Epithelial cell of prostate (primary cell): ENCODE measurements at regions not wholly inside any gene's neighbourhood (a gene's known extent, or its start where the extent isn't known, plus 50 kb on each side); places are given as distances from the start of the nearest gene placed in this dataset.
A peak's percentile ranks its signal among the peaks of the same experiment; 100 is the strongest.
"Not testable (repeated sequence)": the region's sequence is repeated elsewhere in the genome, so short reads cannot be mapped to it uniquely, and the experiment has no call there.

Experiments
- DNase-seq: peaks from one replicate; pipeline ENCODE4 v3.0.0-alpha.2; 2011; ENCODE audit warnings: low read depth, low spot score
- H3K27ac ChIP-seq: fragments of 450-650 bp; 2 replicates; pipeline ENCODE4 v1.5.1; 2017; ENCODE audit warnings: mild to moderate bottlenecking

- no peak for DNase-seq
- H3K27ac ChIP-seq, result no peak overlapping the region
Measured at GRCh38 chr7:9029681-9030530, 596.5 kb downstream of the NXPH1 start.

DNA sequence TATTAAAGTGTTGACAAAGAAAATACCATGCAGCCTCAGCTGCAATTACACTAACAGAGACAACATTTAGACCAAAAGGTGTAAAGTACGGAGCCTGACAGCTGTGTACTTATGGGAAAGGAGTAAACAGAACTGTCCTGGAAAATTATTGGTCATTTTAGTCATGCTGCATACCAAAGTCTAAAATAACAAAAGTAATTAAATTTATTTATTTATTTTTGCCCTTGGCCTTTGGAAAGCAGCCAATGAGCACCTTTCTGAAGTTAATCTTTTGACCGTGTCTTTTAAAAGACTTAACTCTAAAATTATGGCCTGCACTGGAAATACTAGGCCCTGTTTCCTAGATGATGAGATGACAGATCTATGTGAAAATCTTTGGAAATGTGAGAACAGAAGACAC lies 597.6 kb downstream of the NXPH1 start:
- no peak for DNase-seq
- no peak overlapping the region for H3K27ac ChIP-seq

DNA sequence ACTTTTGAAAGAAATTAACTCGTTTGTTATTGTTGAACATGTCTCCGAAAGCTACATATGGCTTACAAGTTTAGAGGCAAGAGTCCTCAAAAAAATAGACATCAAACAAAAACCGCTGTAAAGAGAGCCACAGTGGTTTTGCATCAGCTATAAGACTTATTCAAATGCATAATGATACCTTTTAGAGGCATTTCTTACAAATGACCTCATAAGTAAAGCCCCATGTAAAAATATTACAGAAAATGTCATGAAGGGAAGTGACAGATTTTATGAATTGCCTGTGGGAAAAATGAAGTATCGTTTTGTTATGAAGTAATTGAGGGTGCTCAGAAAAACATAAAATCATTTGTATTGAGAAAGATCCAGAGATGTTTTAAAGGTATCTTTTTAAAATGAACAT lies 598.0 kb downstream of the NXPH1 start:
- no peak overlapping the region for H3K27ac ChIP-seq
- DNase-seq, result no peak

GRCh38 chr7:9036080-9036479 lies 602.7 kb downstream of the NXPH1 start:
- DNase-seq, result no peak
- H3K27ac ChIP-seq, result no peak overlapping the region

DNA sequence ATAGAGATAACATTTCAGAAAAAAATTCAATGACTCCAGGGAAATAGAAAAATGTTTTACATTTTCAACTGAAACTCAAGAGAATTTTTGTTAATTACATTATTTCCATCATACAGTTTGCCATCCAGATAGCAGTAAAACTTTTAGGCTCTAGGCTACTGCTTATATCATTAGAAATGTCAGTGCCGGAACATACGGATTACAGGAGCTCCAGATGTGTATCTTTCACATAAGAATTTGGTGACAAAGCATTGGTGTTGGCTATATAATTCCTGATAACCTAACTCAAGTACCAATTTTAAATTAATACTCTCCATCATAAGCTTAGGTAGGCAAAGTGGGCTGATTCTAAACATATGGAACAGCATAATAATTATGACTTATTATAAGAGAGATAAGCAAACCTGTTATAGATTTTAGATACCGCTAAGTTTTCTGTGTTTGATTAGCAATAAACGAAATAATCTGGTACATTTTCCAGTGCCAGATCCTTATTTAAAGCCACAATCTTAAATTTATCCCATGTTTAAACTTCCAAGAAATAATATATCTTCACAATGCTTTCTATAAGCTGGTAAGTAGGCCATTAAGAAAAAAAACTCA lies 637.9 kb downstream of the NXPH1 start:
- DNase-seq, result no peak
- no peak overlapping the region for H3K27ac ChIP-seq

DNA sequence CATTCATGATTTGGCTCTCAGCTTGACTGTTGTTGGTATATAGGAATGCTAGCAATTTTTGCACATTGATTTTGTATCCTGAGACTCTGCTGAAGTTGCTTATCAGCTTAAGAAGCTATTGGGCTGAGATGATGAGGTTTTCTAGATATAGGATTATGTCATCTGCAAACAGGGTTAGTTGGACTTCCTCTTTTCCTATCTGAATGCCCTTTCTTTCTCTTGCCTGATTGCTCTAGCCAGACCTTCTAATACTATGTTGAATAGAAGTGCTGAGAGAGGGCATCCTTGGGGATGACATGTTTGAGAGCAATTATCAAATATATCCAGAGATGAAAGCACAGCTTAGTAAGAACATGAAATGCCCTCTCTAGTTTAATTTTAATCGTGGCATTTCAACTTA lies 642.4 kb downstream of the NXPH1 start:
- DNase-seq, H3K27ac ChIP-seq: not testable (repeated sequence)

GRCh38 chr7:9082203-9082602 lies 648.8 kb downstream of the NXPH1 start:
- no peak overlapping the region for H3K27ac ChIP-seq
- no peak for DNase-seq

GRCh38 chr7:9083837-9084236 lies 650.4 kb downstream of the NXPH1 start:
- DNase-seq, result no peak
- H3K27ac ChIP-seq, result no peak overlapping the region

- DNase-seq, result no peak
- H3K27ac ChIP-seq, result no peak overlapping the region
Measured at GRCh38 chr7:9091282-9091681, 657.9 kb downstream of the NXPH1 start.

DNA sequence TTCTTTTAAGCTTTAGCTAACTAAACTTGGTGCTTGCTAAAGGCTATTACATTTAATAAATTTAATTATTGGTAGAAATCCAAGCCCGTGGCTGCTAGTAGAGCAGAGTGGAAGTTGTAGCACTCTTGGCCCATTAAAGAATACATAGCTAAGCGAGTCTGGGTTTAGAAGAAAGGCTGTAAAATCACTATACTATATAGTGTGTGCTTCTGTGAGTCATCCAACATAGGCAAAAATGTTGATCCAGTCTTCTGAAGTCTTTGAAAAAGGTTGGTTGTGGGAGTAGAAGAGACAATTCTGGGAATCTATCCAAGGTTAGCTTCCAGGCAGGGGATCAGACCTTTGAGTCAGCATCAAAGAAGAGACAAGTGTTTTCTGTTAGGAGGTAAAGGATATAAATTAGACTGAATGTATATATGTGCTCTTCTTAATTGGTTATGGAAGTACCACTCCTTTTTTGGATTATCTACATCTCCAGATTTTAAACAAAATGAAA lies 664.2 kb downstream of the NXPH1 start:
- DNase-seq, result no peak
- no peak overlapping the region for H3K27ac ChIP-seq

DNA sequence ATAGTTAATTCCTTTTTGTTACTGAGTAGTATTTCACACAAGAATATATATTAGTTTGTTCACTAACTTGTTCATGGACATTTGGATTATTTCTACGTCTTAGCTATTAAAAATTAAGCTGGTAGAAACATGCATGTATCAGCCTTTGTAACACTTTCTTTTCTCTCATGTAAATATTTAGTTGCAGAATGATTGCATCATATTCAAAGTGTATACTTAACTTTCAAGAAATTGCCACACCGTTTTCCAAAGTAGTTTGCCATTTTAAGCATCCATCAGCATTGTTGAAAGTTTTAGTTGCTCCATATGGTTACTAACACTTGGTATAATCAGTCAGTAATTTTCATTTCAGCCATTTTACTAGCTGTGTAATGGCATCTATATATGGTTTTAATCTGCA lies 666.9 kb downstream of the NXPH1 start:
- H3K27ac ChIP-seq, result no peak overlapping the region
- DNase-seq, result no peak

GRCh38 chr7:9102846-9103245 lies 669.4 kb downstream of the NXPH1 start:
- no peak overlapping the region for H3K27ac ChIP-seq
- DNase-seq, result no peak

- no peak for DNase-seq
- no peak overlapping the region for H3K27ac ChIP-seq
Measured at GRCh38 chr7:9106747-9107146, 673.3 kb downstream of the NXPH1 start.

- no peak overlapping the region for H3K27ac ChIP-seq
- no peak for DNase-seq
Measured at GRCh38 chr7:9120331-9120730, 686.9 kb downstream of the NXPH1 start.

DNA sequence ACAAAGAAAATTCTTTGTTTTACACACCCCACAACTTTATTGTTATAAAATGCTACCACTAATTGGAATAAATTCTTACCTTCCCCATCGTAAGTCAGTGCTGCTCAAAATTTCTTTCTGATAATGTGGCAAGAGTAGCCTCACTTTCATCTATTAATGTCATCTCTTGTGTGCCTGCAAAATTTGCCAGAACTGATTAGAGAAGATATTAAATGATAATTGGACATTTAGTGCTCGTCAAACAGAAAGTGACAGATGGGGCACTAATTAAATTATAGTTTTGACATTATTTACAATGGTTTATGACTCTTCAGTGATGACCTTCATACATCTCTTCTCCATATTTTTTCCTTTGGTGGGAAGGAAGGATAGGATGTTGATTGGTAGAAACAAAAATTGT lies 690.9 kb downstream of the NXPH1 start:
- H3K27ac ChIP-seq, result no peak overlapping the region
- no peak for DNase-seq

DNA sequence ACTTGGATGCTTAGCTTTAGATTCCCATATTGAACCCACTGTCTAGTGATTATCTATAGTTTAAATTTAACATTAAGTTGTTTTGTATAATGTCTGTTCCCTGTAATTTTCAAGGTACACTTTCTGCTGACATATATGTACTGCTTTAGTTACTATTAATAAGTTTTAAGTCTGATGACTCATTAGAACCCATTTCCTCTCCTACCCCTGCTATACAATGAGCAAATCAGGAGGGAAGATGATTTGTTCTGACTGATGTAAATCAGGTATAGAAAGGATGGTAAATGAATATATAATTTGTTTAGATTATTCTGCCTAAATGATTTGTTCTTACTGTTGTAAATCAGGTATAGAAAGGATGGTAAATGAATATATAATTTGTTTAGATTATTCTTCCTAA lies 691.8 kb downstream of the NXPH1 start:
- no peak for DNase-seq

DNA sequence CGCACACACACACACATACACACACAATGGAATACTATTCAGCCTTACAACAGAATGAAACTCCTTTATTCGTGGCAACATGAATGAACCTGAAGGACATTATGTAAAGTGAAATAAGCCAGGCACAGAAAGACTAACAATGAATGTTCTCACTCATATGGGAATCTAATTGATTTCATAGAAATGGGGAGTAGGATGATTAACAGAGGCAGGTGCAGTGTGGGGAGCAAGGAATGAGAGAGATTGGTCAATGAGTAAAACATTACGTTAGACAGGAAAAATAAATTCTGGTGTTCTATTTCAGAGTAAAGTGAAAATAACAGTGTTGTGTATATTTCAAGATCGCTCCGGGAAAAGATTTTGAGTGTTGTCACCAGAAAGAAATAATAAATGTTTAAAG lies 694.5 kb downstream of the NXPH1 start:
- no peak for DNase-seq
- H3K27ac ChIP-seq, result no peak overlapping the region

More for the DNA sequence above, 691.8 kb downstream of the NXPH1 start:
- no peak overlapping the region for H3K27ac ChIP-seq

DNA sequence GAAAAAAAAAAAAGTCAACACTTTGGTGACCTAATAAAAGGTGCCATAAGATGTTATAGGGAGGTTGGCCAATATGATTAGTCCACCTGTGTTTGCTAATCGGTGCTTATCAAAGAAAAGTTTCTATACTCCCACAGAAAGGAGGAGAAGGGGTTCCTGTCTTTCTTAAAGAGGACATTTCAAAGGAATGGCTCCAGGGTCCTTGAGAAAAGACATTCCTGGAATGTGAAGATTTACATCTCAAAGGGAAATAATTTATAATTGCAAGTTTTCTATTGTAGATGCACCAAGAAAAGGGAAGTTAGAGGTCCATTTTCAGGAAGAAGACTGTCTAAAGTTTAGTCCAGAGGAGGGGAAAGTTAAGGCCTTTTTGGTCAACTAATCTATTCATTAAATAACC lies 715.3 kb downstream of the NXPH1 start:
- no peak overlapping the region for H3K27ac ChIP-seq
- DNase-seq, result no peak

- peak overlapping the region; percentile 60 for H3K27ac ChIP-seq
- no peak for DNase-seq
Measured at GRCh38 chr7:9149499-9150082, 716.2 kb downstream of the NXPH1 start.

GRCh38 chr7:9163691-9164090 lies 730.3 kb downstream of the NXPH1 start:
- not testable (repeated sequence) for DNase-seq, H3K27ac ChIP-seq

DNA sequence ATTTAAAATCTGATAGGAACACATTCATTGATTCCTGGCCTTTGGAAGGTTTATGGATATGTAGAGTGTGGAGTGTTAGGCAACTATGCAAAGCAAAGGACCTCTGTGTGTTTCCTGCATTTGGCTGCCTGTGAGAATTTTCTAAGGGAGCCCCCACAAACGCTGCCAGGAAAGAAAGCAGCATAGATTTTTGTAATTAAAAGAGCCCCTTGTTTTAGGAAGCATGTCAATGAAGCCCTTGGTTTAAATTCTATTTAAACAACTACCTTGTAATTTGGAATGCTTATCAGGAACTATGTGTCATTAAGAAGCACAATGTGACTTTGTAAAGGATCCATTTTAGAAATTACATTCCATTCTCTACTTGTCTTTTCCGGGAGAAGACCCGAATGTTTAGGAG lies 742.5 kb downstream of the NXPH1 start:
- H3K27ac ChIP-seq, result no peak overlapping the region

More for the DNA sequence above, 742.5 kb downstream of the NXPH1 start:
- DNase-seq, result no peak
